Sigmoid colon (tissue), 6 donors: ENCODE measurements at regions not wholly inside any gene's neighbourhood (a gene's known extent, or its start where the extent isn't known, plus 50 kb on each side); places are given as distances from the start of the nearest gene placed in this dataset.

ENCODE experiments used
- DNase-seq: peaks from one replicate; pipeline ENCODE4 v3.0.0-alpha.2; 2019
- H3K27ac ChIP-seq, 4 donors: fragments of 200-600 bp; sonication (generic); one replicate each; pipeline ENCODE4 v1.5.1; 2016 to 2019; ENCODE audit warnings: mild to moderate bottlenecking in 1 of 4
- H3K27me3 ChIP-seq, 3 donors: fragments of 200-600 bp; sonication (generic); one replicate each; pipeline ENCODE4 v1.5.1; 2019; ENCODE audit warnings: mild to moderate bottlenecking in 1 of 3
- H3K36me3 ChIP-seq, 4 donors: fragments of 200-600 bp; sonication (generic); one replicate each; pipeline ENCODE4 v1.5.1; 2016 to 2019
- H3K4me1 ChIP-seq, 4 donors: fragments of 200-600 bp; sonication (generic); one replicate each; pipeline ENCODE4 v1.5.1; 2017 to 2019
- H3K4me3 ChIP-seq, 4 donors: fragments of 200-600 bp; sonication (generic); one replicate each; pipeline ENCODE4 v1.5.1; 2017 to 2019; ENCODE audit warnings: mild to moderate bottlenecking in 2 of 4, moderate library complexity in 1 of 4
- H3K9me3 ChIP-seq, 4 donors: fragments of 200-600 bp in 3 of 4; sonication (generic) in 3 of 4; one replicate each; pipeline versions ENCODE4 v1.5.1 to v1.6.1; 2013 to 2019
- CTCF ChIP-seq, 4 experiments: fragments of 450-650 bp in 3 of 4; fragments of 200-600 bp in 1 of 4; IDR thresholded peaks; one replicate each; pipeline ENCODE4 v1.5.1; 2016 to 2019; ENCODE audit warnings: antibody characterized with exemption in 4 of 4, mild to moderate bottlenecking in 3 of 4, moderate library complexity in 2 of 4
- EP300 ChIP-seq, 4 donors: sonication (generic); formaldehyde crosslinking; IDR thresholded peaks; one replicate each; pipeline ENCODE4 v1.6.1; 2017; ENCODE audit warnings: antibody characterized with exemption in 4 of 4
- POLR2A ChIP-seq, 2 donors: fragments of 450-650 bp; IDR thresholded peaks; one replicate each; pipeline ENCODE4 v1.6.1; 2016; ENCODE audit warnings: antibody characterized with exemption in 2 of 2, mild to moderate bottlenecking in 2 of 2, moderate library complexity in 2 of 2
- POLR2AphosphoS5 ChIP-seq, 4 donors: sonication (generic); formaldehyde crosslinking; IDR thresholded peaks; one replicate each; pipeline ENCODE4 v1.6.1; 2017; ENCODE audit warnings: antibody characterized with exemption in 4 of 4
- WGBS, 2 donors: extraction: QIAGEN DNeasy Blood & Tissue Kit; methylation state at CpG; one replicate each; pipeline ENCODE4 v1.1.7; 2013; 5-methylcytosine and 5-hydroxymethylcytosine counted together
- intact Hi-C: fragments of 100-400 bp; cut with DNase I; formaldehyde crosslinking; loops from one replicate; pipeline ENCODE4 v1.15.1; 2023
- donor health status: healthy with polysubstance abuse.
- donor health status: healthy.

DNA sequence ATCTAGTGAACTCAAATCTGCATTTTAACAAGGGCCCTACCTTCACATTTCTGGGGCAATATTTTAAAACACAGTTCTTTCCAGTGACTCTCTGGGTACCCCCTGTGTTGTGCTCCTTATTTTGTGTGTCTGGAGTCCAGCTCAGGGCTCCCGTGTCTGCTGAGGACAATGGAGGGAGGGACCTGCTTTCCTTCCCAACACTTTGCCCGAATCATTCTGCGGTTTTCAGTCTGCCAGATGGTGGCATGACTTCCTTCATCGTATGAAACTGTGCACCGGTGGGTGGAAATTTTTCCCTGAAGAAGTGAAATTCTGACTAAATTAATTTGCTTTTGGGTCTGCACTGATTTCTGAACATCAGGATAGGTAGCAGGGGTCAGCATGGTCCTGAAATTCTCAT, 153.6 kb upstream of the CD180 start:
- no peak overlapping the region for H3K4me3 ChIP-seq
- H3K4me1 ChIP-seq = peaks cover 0 to 4% (median 0%) of the 10 kb centered on the region in 4 donors
- intact Hi-C loops = no loop called here
- H3K27me3 ChIP-seq = no peaks in the 10 kb centered on the region
- H3K36me3 ChIP-seq = no peaks in the 10 kb centered on the region
- H3K27ac ChIP-seq = peak overlapping the region in 2 of 4 donors; percentile 16 to 45
- no peak for TF ChIP-seq POLR2A (IDR thresholded peaks at IDR 0.05)
- TF ChIP-seq EP300 (IDR thresholded peaks at IDR 0.05) = no peak
- TF ChIP-seq CTCF (IDR thresholded peaks at IDR 0.05) = no peak
- no peak for TF ChIP-seq POLR2AphosphoS5 (IDR thresholded peaks at IDR 0.05)
- H3K9me3 ChIP-seq = no peaks in the 10 kb centered on the region
- WGBS, 2 donors = 55 to 82% methylated on average over 5 of the region's 5 CpGs
- DNase-seq = no peak

DNA sequence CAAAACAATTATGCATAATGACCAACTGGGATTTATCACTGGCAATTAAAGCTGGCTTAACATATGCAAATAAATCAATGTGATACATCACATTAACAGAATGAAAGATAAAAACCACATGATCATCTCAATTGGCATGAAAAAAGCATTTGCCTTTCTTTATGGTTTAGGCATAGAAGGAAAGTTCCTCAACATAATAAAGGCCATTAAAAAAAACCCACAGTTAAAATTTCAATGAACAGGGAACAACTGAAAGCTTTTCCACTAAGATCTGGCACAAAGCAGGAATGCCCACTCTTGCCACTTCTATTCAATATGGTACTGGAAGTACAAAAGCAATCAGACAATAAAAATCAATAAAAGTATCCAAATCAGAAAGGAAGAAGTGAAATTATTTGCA, 151.2 kb upstream of the CD180 start:
- Histone ChIP-seq H3K36me3 (no peaks in the 10 kb centered on the region), H3K27ac (no peak overlapping the region), H3K4me1 (peaks cover 0 to 4% (median 0%) of the 10 kb centered on the region in 4 donors), H3K4me3 (no peak overlapping the region), H3K9me3 (no peaks in the 10 kb centered on the region), H3K27me3 (no peaks in the 10 kb centered on the region)
- intact Hi-C loops = no loop called here
- DNase-seq = no peak
- no peak for TF ChIP-seq CTCF (IDR thresholded peaks at IDR 0.05)
- TF ChIP-seq POLR2AphosphoS5 (IDR thresholded peaks at IDR 0.05) = no peak
- no peak for TF ChIP-seq POLR2A (IDR thresholded peaks at IDR 0.05)
- TF ChIP-seq EP300 (IDR thresholded peaks at IDR 0.05) = no peak

DNA sequence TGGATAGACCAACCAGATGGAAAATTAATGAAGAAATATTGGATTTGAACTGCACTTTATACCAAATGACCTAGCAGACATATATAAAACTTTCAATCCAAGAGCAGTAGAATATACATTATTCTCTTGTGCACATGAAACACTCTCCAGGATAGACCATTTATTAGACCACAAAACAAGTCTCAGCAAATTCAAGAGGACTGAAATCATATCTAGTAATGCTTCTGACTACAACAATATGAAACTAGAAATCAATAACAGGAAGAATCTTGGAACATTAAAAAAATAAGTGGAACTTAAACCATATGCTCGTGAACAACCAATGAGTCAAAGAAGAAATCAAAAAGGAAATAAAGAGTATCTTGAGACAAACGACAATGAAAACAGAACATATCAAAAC, 150.0 kb upstream of the CD180 start:
- Histone ChIP-seq H3K27me3 (no peaks in the 10 kb centered on the region), H3K4me3 (no peak overlapping the region), H3K9me3 (no peaks in the 10 kb centered on the region), H3K27ac (no peak overlapping the region), H3K36me3 (no peaks in the 10 kb centered on the region), H3K4me1 (peaks cover 0 to 4% (median 0%) of the 10 kb centered on the region in 4 donors)
- whole genome bisulfite sequencing, 2 donors = 89 to 90% methylated on average over 2 of the region's 2 CpGs
- no peak for DNase-seq
- intact Hi-C loops = no loop called here
- no peak for TF ChIP-seq POLR2AphosphoS5 (IDR thresholded peaks at IDR 0.05)
- no peak for TF ChIP-seq POLR2A (IDR thresholded peaks at IDR 0.05)
- no peak for TF ChIP-seq CTCF (IDR thresholded peaks at IDR 0.05)
- TF ChIP-seq EP300 (IDR thresholded peaks at IDR 0.05) = no peak

DNA sequence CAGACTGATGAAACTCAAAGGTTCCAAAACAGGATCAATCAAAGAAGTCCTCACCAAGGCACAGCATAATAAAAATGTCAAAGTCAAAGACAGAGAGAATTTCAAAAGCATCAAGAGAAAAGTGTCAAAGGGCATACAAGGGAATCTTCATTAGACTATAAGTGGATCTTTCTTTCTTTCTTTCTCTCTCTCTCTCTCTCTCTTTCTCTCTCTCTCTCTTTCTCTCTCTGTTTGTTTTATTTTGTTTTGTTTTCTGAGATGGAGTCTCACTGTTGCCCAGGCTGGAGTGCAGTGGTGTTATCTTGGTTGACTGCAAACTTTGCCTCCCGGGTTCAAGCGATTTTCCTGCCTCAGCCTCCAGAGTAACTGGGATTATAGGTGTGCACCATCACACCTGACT, 148.3 kb upstream of the CD180 start:
- Histone ChIP-seq H3K9me3 (no peaks in the 10 kb centered on the region), H3K4me1 (no peaks in the 10 kb centered on the region), H3K27ac (no peak overlapping the region), H3K4me3 (no peak overlapping the region), H3K36me3 (no peaks in the 10 kb centered on the region), H3K27me3 (no peaks in the 10 kb centered on the region)
- TF ChIP-seq POLR2A (IDR thresholded peaks at IDR 0.05) (no peak), POLR2AphosphoS5 (IDR thresholded peaks at IDR 0.05) (no peak), CTCF (IDR thresholded peaks at IDR 0.05) (no peak)
- no peak for DNase-seq
- intact Hi-C loops = no loop called here
- WGBS, 2 donors = 95 to 97% methylated on average over 2 of the region's 2 CpGs

DNA sequence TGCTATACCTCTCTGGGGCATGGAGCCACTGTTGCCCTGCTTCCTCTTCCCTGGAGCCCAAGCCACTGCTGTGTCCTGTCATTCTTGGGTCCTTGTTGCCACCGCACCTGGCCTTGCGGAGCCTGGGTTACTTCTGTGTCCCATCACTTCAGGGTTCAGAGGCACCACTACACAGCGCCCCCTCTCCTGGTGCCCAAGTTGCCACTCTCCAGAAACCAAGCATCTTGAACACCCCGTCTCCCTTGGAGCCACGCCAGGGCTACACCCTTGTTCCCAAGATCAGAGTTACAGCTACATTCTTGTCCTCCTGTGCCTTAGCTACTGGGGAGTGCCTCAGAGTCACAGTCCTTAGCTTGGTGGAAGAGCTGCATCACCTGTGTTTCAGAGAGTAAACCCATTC, 147.2 kb upstream of the CD180 start:
- no peaks in the 10 kb centered on the region for H3K27me3 ChIP-seq
- TF ChIP-seq POLR2AphosphoS5 (IDR thresholded peaks at IDR 0.05) (no peak), EP300 (IDR thresholded peaks at IDR 0.05) (no peak), CTCF (IDR thresholded peaks at IDR 0.05) (no peak), POLR2A (IDR thresholded peaks at IDR 0.05) (no peak)
- WGBS, 2 donors = 84 to 88% methylated on average over 5 of the region's 5 CpGs
- peak; percentile 61 for DNase-seq
- intact Hi-C loops = no loop called here
- no peaks in the 10 kb centered on the region for H3K36me3 ChIP-seq
- no peak overlapping the region for H3K4me3 ChIP-seq
- no peak overlapping the region for H3K27ac ChIP-seq
- H3K4me1 ChIP-seq = no peaks in the 10 kb centered on the region
- H3K9me3 ChIP-seq = no peaks in the 10 kb centered on the region
